ENCODE measurements at regions not wholly inside any gene's neighbourhood (a gene's known extent, or its start where the extent isn't known, plus 50 kb on each side); places are given as distances from the start of the nearest gene placed in this dataset.

DNA sequence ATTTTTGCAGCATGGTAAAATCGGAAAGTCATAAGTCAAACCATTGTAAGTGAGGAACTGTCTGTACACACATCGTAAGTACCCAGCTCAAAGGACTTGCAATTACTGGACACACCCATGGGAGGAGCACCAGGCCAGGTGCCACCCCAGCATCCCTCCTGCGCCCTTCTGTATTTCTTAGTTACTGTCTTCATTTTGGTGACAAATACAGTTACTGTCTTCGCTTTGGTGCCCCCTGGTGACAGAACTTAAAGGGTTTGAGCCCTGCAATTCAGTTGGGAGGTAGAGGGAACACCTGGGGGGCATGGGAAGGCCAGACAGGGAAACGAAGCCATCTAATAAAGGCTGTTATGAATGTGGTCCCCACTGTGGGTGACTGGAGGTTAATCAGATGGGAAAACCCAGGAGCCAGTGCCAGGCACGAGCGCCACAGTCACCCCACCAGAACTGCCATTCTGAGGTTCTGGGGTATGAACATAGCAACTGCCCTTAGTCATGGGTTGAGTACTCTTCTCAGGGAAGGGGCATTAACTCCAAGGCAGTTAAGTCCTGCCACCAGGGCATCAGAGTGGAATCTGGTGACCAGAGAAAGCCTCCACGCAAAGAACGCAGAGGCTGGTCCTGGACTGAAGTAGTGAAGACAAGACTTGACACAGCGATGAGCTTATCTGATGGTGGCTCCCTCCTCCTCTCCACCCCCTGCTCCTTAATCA, 612.9 kb downstream of the PTPRU start:
- DNase-seq (no peak), ATAC-seq (ENCODE audit: low FRiP score in 2 of 2) (no peak)
- Histone ChIP-seq H3K4me1 (no peaks in the 10 kb centered on the region), H3K9me3 (no peaks in the 10 kb centered on the region), H3K4me3 (no peak overlapping the region), H3K27me3 (no peaks in the 10 kb centered on the region), H3K27ac (no peak overlapping the region), H3K36me3 (no peaks in the 10 kb centered on the region)
- no peak for TF ChIP-seq POLR2A (IDR thresholded peaks at IDR 0.05)
- TF ChIP-seq, protein P1, sequence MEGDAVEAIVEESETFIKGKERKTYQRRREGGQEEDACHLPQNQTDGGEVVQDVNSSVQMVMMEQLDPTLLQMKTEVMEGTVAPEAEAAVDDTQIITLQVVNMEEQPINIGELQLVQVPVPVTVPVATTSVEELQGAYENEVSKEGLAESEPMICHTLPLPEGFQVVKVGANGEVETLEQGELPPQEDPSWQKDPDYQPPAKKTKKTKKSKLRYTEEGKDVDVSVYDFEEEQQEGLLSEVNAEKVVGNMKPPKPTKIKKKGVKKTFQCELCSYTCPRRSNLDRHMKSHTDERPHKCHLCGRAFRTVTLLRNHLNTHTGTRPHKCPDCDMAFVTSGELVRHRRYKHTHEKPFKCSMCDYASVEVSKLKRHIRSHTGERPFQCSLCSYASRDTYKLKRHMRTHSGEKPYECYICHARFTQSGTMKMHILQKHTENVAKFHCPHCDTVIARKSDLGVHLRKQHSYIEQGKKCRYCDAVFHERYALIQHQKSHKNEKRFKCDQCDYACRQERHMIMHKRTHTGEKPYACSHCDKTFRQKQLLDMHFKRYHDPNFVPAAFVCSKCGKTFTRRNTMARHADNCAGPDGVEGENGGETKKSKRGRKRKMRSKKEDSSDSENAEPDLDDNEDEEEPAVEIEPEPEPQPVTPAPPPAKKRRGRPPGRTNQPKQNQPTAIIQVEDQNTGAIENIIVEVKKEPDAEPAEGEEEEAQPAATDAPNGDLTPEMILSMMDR (IDR thresholded peaks at IDR 0.05), result peak in 4 of 6 experiments; percentile 20 to 38 (median 28)
- WGBS, 2 donors, result 63 to 64% methylated on average over 10 of the region's 10 CpGs

DNA sequence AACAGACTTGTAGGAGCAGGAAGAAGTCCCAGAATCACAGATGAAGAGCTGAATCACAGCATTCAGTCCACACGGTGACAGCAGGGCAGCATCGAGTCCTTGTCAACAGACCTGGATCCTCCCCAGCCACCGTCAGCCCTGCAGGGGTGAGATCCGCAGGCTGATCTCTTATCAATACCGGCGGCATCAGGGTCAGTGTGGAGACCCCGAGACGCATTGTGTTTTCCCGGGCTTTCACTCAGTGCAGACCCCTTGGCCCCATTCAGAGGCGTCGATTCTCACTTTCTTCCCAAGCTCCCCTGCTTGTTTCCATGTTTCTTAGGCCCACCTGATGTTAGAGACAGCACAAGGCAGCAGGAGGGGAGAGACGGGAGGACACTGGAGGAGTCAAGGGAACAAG, 609.6 kb downstream of the PTPRU start:
- no peak for DNase-seq

DNA sequence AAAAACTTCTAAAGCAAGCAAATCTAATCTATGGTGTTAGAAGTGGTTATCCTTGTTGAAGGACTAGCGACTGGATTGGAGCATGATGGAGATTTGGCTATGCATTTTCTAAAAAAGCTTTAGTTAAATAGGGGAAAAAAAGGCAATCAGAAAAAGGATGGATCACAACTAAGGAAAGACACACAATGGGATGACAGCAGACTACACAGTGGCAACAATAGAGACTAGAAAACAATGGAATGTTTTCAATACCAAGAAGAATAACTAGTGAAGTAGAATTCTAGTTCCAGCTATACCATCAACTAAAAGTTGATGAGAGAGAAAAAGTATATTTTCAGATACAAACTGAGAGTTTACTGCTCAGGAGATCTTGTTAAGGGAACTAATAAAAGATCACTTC, 605.8 kb downstream of the PTPRU start:
- 66 to 76% methylated on average over 1 of the region's 1 CpG for WGBS, 2 donors
- H3K9me3 ChIP-seq, result peaks cover 4 to 21% (median 14%) of the 10 kb centered on the region in 4 donors
- no peaks in the 10 kb centered on the region for H3K4me1 ChIP-seq
- no peaks in the 10 kb centered on the region for H3K36me3 ChIP-seq
- no peak overlapping the region for H3K27ac ChIP-seq
- no peaks in the 10 kb centered on the region for H3K27me3 ChIP-seq
- no peak overlapping the region for H3K4me3 ChIP-seq
- TF ChIP-seq POLR2A (IDR thresholded peaks at IDR 0.05), result no peak
- no peak for TF ChIP-seq POLR2AphosphoS5 (IDR thresholded peaks at IDR 0.05)
- no peak for TF ChIP-seq EP300 (IDR thresholded peaks at IDR 0.05)
- TF ChIP-seq, protein P1 (IDR thresholded peaks at IDR 0.05), result no peak
- ATAC-seq (ENCODE audit: low FRiP score in 2 of 2) (no peak), DNase-seq (no peak)

More for the DNA sequence above, 609.6 kb downstream of the PTPRU start:
- no peak overlapping the region for H3K4me3 ChIP-seq
- 24 to 45% methylated on average over 12 of the region's 12 CpGs for WGBS, 2 donors
- ATAC-seq (ENCODE audit: low FRiP score in 2 of 2), result no peak
- H3K27me3 ChIP-seq, result no peaks in the 10 kb centered on the region
- H3K9me3 ChIP-seq, result peaks cover 4 to 20% (median 14%) of the 10 kb centered on the region in 4 donors
- no peaks in the 10 kb centered on the region for H3K36me3 ChIP-seq
- H3K4me1 ChIP-seq, result no peaks in the 10 kb centered on the region
- TF ChIP-seq POLR2AphosphoS5 (IDR thresholded peaks at IDR 0.05) (no peak), EP300 (IDR thresholded peaks at IDR 0.05) (no peak), POLR2A (IDR thresholded peaks at IDR 0.05) (no peak)
- TF ChIP-seq, protein P1 (IDR thresholded peaks at IDR 0.05), result no peak
- no peak overlapping the region for H3K27ac ChIP-seq

DNA sequence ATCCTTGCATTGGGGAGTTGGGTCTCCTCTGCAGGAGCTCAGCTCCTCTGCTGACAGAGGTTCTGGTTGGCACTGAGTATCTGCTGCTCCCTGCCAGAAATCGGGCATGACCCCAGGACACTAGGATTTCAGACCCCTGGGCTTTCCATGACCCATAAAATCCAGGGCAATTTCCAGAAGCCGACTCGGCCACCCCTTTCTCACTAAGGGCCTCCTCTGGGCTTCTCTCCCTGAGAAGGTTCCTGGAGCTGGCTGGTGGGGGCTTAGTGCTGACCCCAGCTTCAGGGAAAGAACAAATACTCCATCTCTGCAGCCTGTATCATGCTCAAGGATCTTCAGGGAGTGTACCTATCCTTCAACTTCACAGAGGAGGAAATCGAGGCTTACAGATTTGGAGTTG, 603.4 kb downstream of the PTPRU start:
- Histone ChIP-seq H3K36me3 (no peaks in the 10 kb centered on the region), H3K27me3 (no peaks in the 10 kb centered on the region), H3K9me3 (peaks cover 4 to 21% (median 14%) of the 10 kb centered on the region in 4 donors), H3K4me1 (no peaks in the 10 kb centered on the region), H3K4me3 (no peak overlapping the region), H3K27ac (no peak overlapping the region)
- 59 to 60% methylated on average over 4 of the region's 4 CpGs for WGBS, 2 donors
- DNase-seq (no peak), ATAC-seq (ENCODE audit: low FRiP score in 2 of 2) (no peak)
- TF ChIP-seq, protein P1 (IDR thresholded peaks at IDR 0.05), result no peak
- TF ChIP-seq POLR2A (IDR thresholded peaks at IDR 0.05), result no peak
- TF ChIP-seq POLR2AphosphoS5 (IDR thresholded peaks at IDR 0.05), result no peak
- TF ChIP-seq EP300 (IDR thresholded peaks at IDR 0.05), result no peak

DNA sequence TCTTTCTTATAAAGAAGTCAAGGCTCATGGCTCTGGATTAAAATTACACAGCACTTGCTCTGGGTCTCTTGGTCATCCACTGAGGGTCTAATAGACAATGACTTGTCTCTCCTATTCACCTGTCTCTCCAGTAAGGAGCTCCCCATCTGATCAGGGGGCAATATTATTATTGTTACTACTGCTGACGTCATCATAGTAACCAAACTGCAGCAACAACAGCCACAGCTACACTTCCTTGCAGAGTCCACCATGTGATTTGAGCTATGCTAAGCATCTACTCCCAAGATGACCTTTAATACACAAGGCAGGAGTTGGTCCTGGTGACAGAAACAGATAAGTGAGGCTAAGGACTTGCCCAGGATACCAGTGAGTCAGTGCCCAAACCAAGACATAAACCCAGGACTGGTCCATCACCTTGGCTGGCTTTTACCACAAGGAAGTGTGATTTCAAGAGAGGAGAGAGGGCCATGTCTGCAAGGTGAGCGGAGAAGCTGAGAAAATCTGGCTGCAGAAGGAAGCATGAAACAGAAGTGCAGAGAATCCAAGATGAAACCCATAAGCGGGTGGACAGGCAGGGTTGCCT, 602.5 kb downstream of the PTPRU start:
- peaks cover 4 to 21% (median 14%) of the 10 kb centered on the region in 4 donors for H3K9me3 ChIP-seq
- H3K27ac ChIP-seq, result no peak overlapping the region
- H3K36me3 ChIP-seq, result no peaks in the 10 kb centered on the region
- ATAC-seq (ENCODE audit: low FRiP score in 2 of 2) (no peak), DNase-seq (no peak)
- no peak overlapping the region for H3K4me3 ChIP-seq
- H3K27me3 ChIP-seq, result no peaks in the 10 kb centered on the region
- 83 to 86% methylated on average over 3 of the region's 3 CpGs for WGBS, 2 donors
- H3K4me1 ChIP-seq, result no peaks in the 10 kb centered on the region
- no peak for TF ChIP-seq POLR2AphosphoS5 (IDR thresholded peaks at IDR 0.05)
- no peak for TF ChIP-seq EP300 (IDR thresholded peaks at IDR 0.05)
- TF ChIP-seq POLR2A (IDR thresholded peaks at IDR 0.05), result no peak
- TF ChIP-seq, protein P1 (IDR thresholded peaks at IDR 0.05), result no peak

Measured in upper lobe of left lung (tissue), 6 donors.